K562 (cell line): ENCODE measurements at regions not wholly inside any gene's neighbourhood (a gene's known extent, or its start where the extent isn't known, plus 50 kb on each side); places are given as distances from the start of the nearest gene placed in this dataset.

Experiments
- ATAC-seq: fragments of 200-7000 bp; cut with Tn5 transposase; 3 replicates; pipeline ENCODE4 v1.9.1; 2020; ENCODE audit warnings: moderate library complexity
- BruUV-seq: library from RNA; stranded (reverse); fragments of 400-500 nt; replicated peaks from 2 replicates; lab custom pipeline; 2021; lab: Mats Ljungman, UMichigan
- CTCF ChIA-PET: fragments of 300-600 bp; formaldehyde crosslinking; extraction: SDS; loops from one replicate; lab custom pipeline; 2021; ENCODE audit warnings: low intra/inter-chr PET ratio; lab: Yijun Ruan, JAX
- POLR2A ChIA-PET: fragments of 300-600, 350-650 bp; sonication (Branson Sonifier 250); formaldehyde crosslinking; extraction: SDS; loops from one replicate; lab custom pipeline; 2021; ENCODE audit warnings: antibody characterized with exemption, inconsistent platforms; lab: Yijun Ruan, JAX
- DNase-seq, 4 experiments: peaks; one replicate each; pipeline versions ENCODE4 v3.0.0 to v3.0.0-alpha.2; 2011 to 2018; ENCODE audit warnings: low spot score in 3 of 4, mixed read lengths in 3 of 4; ENCODE audit errors: extremely low read depth in 1 of 4
- FAIRE-seq: peaks from 2 replicates; lab custom pipeline; 2011; peaks lifted over from hg19 to GRCh38; lab: Jason Lieb, UNC
- H2AFZ ChIP-seq: 2 replicates; pipeline ENCODE4 v1.6.0; 2011; ENCODE audit warnings: low read depth, low read length, control low read depth, inconsistent platforms
- H3K27ac ChIP-seq: fragments of 200-600 bp; 3 replicates; pipeline ENCODE4 v1.8.0; 2011; ENCODE audit warnings: low read depth, mild to moderate bottlenecking, control low read depth, inconsistent platforms, low read length, moderate library complexity, mixed read lengths; ENCODE audit errors: extremely low read depth
- H3K27me3 ChIP-seq, 2 experiments: fragments of 300-600 bp in 1 of 2; 2 replicates in 1 of 2; 3 replicates in 1 of 2; pipeline versions ENCODE4 v1.6.0 to v1.8.0; 2011; ENCODE audit warnings: inconsistent platforms in 2 of 2, low read length in 2 of 2, mild to moderate bottlenecking in 1 of 2, mixed read lengths in 1 of 2, moderate library complexity in 1 of 2; ENCODE audit not compliant: control insufficient read depth in 2 of 2, insufficient read depth in 2 of 2
- H3K36me3 ChIP-seq: fragments of 300-600 bp; 3 replicates; pipeline ENCODE4 v1.8.0; 2011; ENCODE audit warnings: mild to moderate bottlenecking, low read length, inconsistent platforms; ENCODE audit not compliant: control insufficient read depth, insufficient read depth
- H3K4me1 ChIP-seq, 2 experiments: fragments of 200-600 bp in 1 of 2; replicated peaks in 1 of 2; 2 replicates in 1 of 2; 3 replicates in 1 of 2; pipeline versions ENCODE4 v1.5.1 to v1.8.0; 2011; ENCODE audit warnings: inconsistent platforms in 2 of 2, low read length in 2 of 2, mild to moderate bottlenecking in 1 of 2, mixed read lengths in 1 of 2, moderate library complexity in 1 of 2; ENCODE audit not compliant: control insufficient read depth in 2 of 2, insufficient read depth in 2 of 2
- H3K4me2 ChIP-seq: 2 replicates; pipeline ENCODE4 v1.6.1; 2011; ENCODE audit warnings: low read length, control low read depth, inconsistent platforms, mixed read lengths; ENCODE audit not compliant: insufficient read depth
- H3K4me3 ChIP-seq: fragments of 200-600 bp; sonication (generic), shearing (Covaris generic); 2 replicates; pipeline ENCODE4 v1.5.1; 2016; ENCODE audit warnings: control low read depth, inconsistent platforms
- H3K79me2 ChIP-seq: fragments of 200-600 bp; 3 replicates; pipeline ENCODE4 v1.8.0; 2011; ENCODE audit warnings: low read length, inconsistent platforms; ENCODE audit not compliant: control insufficient read depth, insufficient read depth
- H3K9ac ChIP-seq, 2 experiments: 2 replicates each; pipeline versions ENCODE4 v1.6.0 to v1.6.1; 2011; ENCODE audit warnings: low read depth in 2 of 2, low read length in 2 of 2, control low read depth in 1 of 2, inconsistent platforms in 1 of 2, mild to moderate bottlenecking in 1 of 2, mixed read lengths in 1 of 2; ENCODE audit not compliant: insufficient read depth in 1 of 2
- H3K9me1 ChIP-seq: one replicate; pipeline ENCODE4 v1.6.0; 2011; ENCODE audit warnings: inconsistent platforms, mild to moderate bottlenecking, low read length, moderate library complexity; ENCODE audit not compliant: control insufficient read depth, insufficient read depth
- H3K9me3 ChIP-seq: replicated peaks from 2 replicates; pipeline ENCODE4 v1.5.1; 2011; ENCODE audit warnings: low read depth, low read length, inconsistent platforms; ENCODE audit not compliant: control insufficient read depth, insufficient read depth
- H4K20me1 ChIP-seq: replicated peaks from 2 replicates; pipeline ENCODE4 v1.6.1; 2011; ENCODE audit warnings: low read length, inconsistent platforms, mixed read lengths; ENCODE audit not compliant: control insufficient read depth, insufficient read depth
- FOSL1 ChIP-seq: fragments of 200-800 bp; sonication (Bioruptor generic); conservative IDR thresholded peaks from 2 replicates; pipeline ENCODE4 v1.6.1; 2016; ENCODE audit warnings: missing genetic modification characterization, missing compliant biosample characterization
- HNRNPL ChIP-seq: fragments of 200-400 bp; formaldehyde crosslinking; IDR thresholded peaks from 2 replicates; pipeline ENCODE4 v1.6.1; 2017; ENCODE audit warnings: low read depth, mild to moderate bottlenecking, low read length
- MBD2 ChIP-seq: sonication (generic); IDR thresholded peaks from 2 replicates; pipeline ENCODE4 v1.6.1; 2016; ENCODE audit warnings: low read depth, borderline replicate concordance
- NRF1 ChIP-seq, 2 experiments: fragments of 450-650 bp; IDR thresholded peaks in 1 of 2; conservative IDR thresholded peaks in 1 of 2; 2 replicates each; pipeline ENCODE4 v1.6.1; 2014; ENCODE audit warnings: mild to moderate bottlenecking in 2 of 2
- POLR2H ChIP-seq: IDR thresholded peaks from 2 replicates; pipeline ENCODE4 v1.6.1; 2016; ENCODE audit warnings: missing genetic modification characterization, low read depth, mild to moderate bottlenecking, control low read depth, missing compliant biosample characterization, moderate library complexity
- POU5F1 ChIP-seq: fragments of 150-350 bp; IDR thresholded peaks from 2 replicates; pipeline ENCODE4 v1.6.1; 2014; ENCODE audit warnings: borderline replicate concordance, low read length, low read depth, mild to moderate bottlenecking; ENCODE audit not compliant: partially characterized antibody
- SAFB2 ChIP-seq: fragments of 200-400 bp; formaldehyde crosslinking; IDR thresholded peaks from 2 replicates; pipeline ENCODE4 v1.6.1; 2018; ENCODE audit warnings: borderline replicate concordance, low read length, low read depth, moderate library complexity; ENCODE audit not compliant: severe bottlenecking
- SNRNP70 ChIP-seq: fragments of 200-400 bp; formaldehyde crosslinking; optimal IDR thresholded peaks from 2 replicates; pipeline ENCODE3; 2017; ENCODE audit warnings: low read depth, low read length
- SREBF1 ChIP-seq: fragments of 150-350 bp; IDR thresholded peaks from 2 replicates; pipeline ENCODE4 v1.6.1; 2014; ENCODE audit warnings: antibody characterized with exemption, low read depth, low read length, borderline replicate concordance
- TCFL5 ChIP-seq: fragments of 250-450 bp; sonication (Bioruptor Pico); conservative IDR thresholded peaks from 2 replicates; pipeline ENCODE4 v1.6.1; 2021; ENCODE audit warnings: mild to moderate bottlenecking, moderate library complexity, matching md5 sums
- TGIF2 ChIP-seq: sonication (generic); formaldehyde crosslinking; IDR thresholded peaks from 2 replicates; pipeline ENCODE4 v1.8.1; 2022; ENCODE audit warnings: mild to moderate bottlenecking, missing genetic modification reagents, moderate library complexity
- ZNF699 ChIP-seq: fragments of 250-450 bp; sonication (Bioruptor Pico); IDR thresholded peaks from 2 replicates; pipeline ENCODE4 v1.8.0; 2021; ENCODE audit warnings: mild to moderate bottlenecking, moderate library complexity; ENCODE audit not compliant: insufficient replicate concordance
- WGBS: fragments of 100-300 bp; shearing (Covaris generic); methylation state at CpG from one replicate; pipeline ENCODE4 v1.1.6; 2016; ENCODE audit warnings: low coverage, mixed read lengths; ENCODE audit not compliant: insufficient coverage; ENCODE audit errors: missing lambda C conversion rate; 5-methylcytosine and 5-hydroxymethylcytosine counted together
- in situ Hi-C: fragments of 300-500 bp; cut with MboI; formaldehyde crosslinking; loops from 4 replicates; pipeline ENCODE4 v1.15.0; 2018; ENCODE audit warnings: inconsistent platforms, mixed read lengths
- intact Hi-C: fragments of 100-400 bp; cut with micrococcal nuclease; formaldehyde crosslinking; loops from 2 replicates; pipeline ENCODE4 v1.14.2; 2022
- TF ChIP-seq, protein P1 (sequence below): fragments of 250-450 bp; sonication (Bioruptor Pico); IDR thresholded peaks from 2 replicates; pipeline ENCODE4 v1.6.1; 2021; ENCODE audit warnings: mild to moderate bottlenecking
- TF ChIP-seq, protein P2 (sequence below), 2 experiments: fragments of 450-650 bp; IDR thresholded peaks; 2 replicates each; pipeline ENCODE4 v1.6.1; 2016
- TF ChIP-seq, protein P3 (sequence below): sonication (generic); formaldehyde crosslinking; IDR thresholded peaks from 2 replicates; pipeline ENCODE4 v1.8.0; 2022; ENCODE audit warnings: missing genetic modification reagents, mild to moderate bottlenecking, borderline replicate concordance

DNA sequence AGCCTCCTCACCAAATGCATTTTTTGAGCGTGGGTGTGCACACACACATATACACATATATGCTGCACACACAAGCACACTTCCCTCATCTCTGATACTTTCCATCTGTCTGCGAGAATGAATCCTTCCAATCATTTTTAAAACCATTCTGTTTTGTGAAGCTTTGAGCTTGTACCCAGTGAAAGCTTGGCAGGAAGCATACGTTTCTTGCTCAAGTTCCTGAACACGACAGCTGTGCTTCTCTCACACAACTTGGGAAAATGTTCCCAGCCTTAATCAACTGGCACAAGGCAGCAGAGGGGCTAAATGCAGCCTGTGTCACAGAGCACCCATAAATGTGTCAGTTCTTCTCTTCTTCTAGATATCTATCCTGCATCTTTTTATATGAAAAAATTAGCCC, 524.0 kb upstream of the KIRREL3 start:
- Histone ChIP-seq H3K79me2 (no peaks in the 10 kb centered on the region), H3K4me3 (no peak overlapping the region), H3K4me1 (no peaks in the 10 kb centered on the region), H3K4me2 (no peak overlapping the region), H3K9me1 (no peaks in the 10 kb centered on the region), H3K36me3 (no peaks in the 10 kb centered on the region), H4K20me1 (no peaks in the 10 kb centered on the region), H2AFZ (no peak overlapping the region)
- in situ Hi-C loops = no loop called here
- intact Hi-C loops = no loop called here
- ChIA-PET POLR2A (interaction anchor here (0.6 kb wide), 1 partner anchor 12 kb away, joined by 3 read pairs; no protein-coding TSS in a partner anchor), CTCF (no interaction called here)
- DNase-seq (no peak), FAIRE-seq (no peak)
- no TSS peak for BruUV-seq
- WGBS = 0% methylated on average over 4 of the region's 4 CpGs
- TF ChIP-seq POLR2H (no peak), FOSL1 (tag) (no peak), HNRNPL (no peak), TGIF2 (CRISPR knock-in tag) (no peak)
- TF ChIP-seq, all 486 proteins: peak for 0
- Histone ChIP-seq H3K9me3 (0 out of 2 replicates have a peak, but pooled peaks cover 1% of the 10 kb centered on the region), H3K9ac (no peak overlapping the region), H3K27me3 (no peaks in the 10 kb centered on the region), H3K27ac (no peak overlapping the region)
- no peak for ATAC-seq

DNA sequence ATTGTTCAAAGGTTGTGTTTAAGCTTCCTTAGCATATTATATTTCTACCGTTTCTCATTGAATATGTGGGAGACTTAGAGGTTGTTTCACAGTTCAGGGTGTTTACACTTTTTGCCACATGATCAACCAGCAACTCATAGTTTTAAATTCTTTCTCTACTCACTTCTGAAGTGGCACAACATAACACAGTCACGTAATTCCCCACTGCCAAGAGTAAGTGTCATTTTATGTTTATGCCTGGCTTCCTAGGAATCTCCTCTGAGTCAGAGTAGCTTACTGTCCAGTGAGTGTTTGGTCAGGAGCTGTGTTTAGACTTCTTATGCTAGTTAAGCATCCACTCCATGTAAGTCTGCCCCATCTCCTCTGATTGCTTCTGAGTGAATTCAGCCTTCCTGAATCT, 520.8 kb upstream of the KIRREL3 start:
- DNase-seq (no peak), FAIRE-seq (no peak), ATAC-seq (no peak)
- ChIA-PET POLR2A (no interaction called here), CTCF (no interaction called here)
- no TSS peak for BruUV-seq
- in situ Hi-C loops (no loop called here), intact Hi-C loops (no loop called here)
- Histone ChIP-seq H2AFZ (no peak overlapping the region), H3K4me2 (no peak overlapping the region), H3K9me3 (0 out of 2 replicates have a peak, but pooled peaks cover 1% of the 10 kb centered on the region), H3K9ac (no peak overlapping the region), H3K79me2 (no peaks in the 10 kb centered on the region), H3K27me3 (no peaks in the 10 kb centered on the region), H3K9me1 (no peaks in the 10 kb centered on the region), H4K20me1 (no peaks in the 10 kb centered on the region), H3K36me3 (no peaks in the 10 kb centered on the region), H3K4me3 (no peak overlapping the region), H3K4me1 (no peaks in the 10 kb centered on the region), H3K27ac (no peak overlapping the region)
- 4% methylated on average over 2 of the region's 2 CpGs for WGBS
- TF ChIP-seq SREBF1 = no peak
- TF ChIP-seq, protein P1, sequence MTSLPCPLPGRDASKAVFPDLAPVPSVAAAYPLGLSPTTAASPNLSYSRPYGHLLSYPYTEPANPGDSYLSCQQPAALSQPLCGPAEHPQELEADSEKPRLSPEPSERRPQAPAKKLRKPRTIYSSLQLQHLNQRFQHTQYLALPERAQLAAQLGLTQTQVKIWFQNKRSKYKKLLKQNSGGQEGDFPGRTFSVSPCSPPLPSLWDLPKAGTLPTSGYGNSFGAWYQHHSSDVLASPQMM (CRISPR knock-in tag) = no peak
- TF ChIP-seq, protein P2, sequence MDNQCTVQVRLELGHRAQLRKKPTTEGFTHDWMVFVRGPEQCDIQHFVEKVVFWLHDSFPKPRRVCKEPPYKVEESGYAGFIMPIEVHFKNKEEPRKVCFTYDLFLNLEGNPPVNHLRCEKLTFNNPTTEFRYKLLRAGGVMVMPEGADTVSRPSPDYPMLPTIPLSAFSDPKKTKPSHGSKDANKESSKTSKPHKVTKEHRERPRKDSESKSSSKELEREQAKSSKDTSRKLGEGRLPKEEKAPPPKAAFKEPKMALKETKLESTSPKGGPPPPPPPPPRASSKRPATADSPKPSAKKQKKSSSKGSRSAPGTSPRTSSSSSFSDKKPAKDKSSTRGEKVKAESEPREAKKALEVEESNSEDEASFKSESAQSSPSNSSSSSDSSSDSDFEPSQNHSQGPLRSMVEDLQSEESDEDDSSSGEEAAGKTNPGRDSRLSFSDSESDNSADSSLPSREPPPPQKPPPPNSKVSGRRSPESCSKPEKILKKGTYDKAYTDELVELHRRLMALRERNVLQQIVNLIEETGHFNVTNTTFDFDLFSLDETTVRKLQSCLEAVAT (IDR thresholded peaks at IDR 0.05) = no peak
- no peak for TF ChIP-seq ZNF699
- TF ChIP-seq TCFL5 (CRISPR knock-in tag) = no peak
- no peak for TF ChIP-seq MBD2
- no peak for TF ChIP-seq POU5F1
- no peak for TF ChIP-seq SAFB2
- TF ChIP-seq, protein P3, sequence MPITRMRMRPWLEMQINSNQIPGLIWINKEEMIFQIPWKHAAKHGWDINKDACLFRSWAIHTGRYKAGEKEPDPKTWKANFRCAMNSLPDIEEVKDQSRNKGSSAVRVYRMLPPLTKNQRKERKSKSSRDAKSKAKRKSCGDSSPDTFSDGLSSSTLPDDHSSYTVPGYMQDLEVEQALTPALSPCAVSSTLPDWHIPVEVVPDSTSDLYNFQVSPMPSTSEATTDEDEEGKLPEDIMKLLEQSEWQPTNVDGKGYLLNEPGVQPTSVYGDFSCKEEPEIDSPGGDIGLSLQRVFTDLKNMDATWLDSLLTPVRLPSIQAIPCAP (CRISPR knock-in tag) = no peak
- TF ChIP-seq NRF1 (conservative IDR thresholded peaks at IDR 0.05 in 1 of 2, IDR thresholded peaks at IDR 0.05 in 1 of 2) = no peak
- TF ChIP-seq SNRNP70 = no peak
